ENCODE measurements at regions not wholly inside any gene's neighbourhood (a gene's known extent, or its start where the extent isn't known, plus 50 kb on each side); places are given as distances from the start of the nearest gene placed in this dataset.

DNA sequence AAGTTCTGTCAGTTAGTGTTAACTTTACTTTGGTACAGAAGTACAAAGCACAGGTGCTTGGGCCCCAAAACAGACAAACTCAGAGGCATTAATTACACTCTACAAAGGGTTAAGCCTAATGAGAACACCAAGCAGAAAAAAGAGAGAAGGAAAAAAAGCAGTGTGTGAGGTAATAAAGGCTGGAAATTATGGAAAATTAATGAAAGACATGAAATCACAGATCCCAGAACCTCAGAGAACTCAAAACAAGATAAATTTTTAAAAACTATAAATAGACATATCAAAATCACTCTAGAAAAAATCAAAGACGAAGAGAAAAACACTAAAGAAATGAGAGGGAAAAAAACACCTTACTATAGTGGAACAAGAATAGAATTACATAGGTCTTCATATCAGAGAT lies 354.2 kb upstream of the ADAMTS16 start:
- no peak overlapping the region for H3K4me3 Mint-ChIP-seq
- no peak for DNase-seq (ENCODE audit: low read depth, low spot score)
- peaks cover 14% of the 10 kb centered on the region for H3K9me3 Mint-ChIP-seq
- H3K36me3 Mint-ChIP-seq (ENCODE audit: low read depth) = no peaks in the 10 kb centered on the region
- H3K27ac Mint-ChIP-seq (ENCODE audit: unreplicated experiment) = no peak overlapping the region
- peaks cover 8% of the 10 kb centered on the region for H3K4me1 Mint-ChIP-seq
- TF ChIP-seq, protein P1, sequence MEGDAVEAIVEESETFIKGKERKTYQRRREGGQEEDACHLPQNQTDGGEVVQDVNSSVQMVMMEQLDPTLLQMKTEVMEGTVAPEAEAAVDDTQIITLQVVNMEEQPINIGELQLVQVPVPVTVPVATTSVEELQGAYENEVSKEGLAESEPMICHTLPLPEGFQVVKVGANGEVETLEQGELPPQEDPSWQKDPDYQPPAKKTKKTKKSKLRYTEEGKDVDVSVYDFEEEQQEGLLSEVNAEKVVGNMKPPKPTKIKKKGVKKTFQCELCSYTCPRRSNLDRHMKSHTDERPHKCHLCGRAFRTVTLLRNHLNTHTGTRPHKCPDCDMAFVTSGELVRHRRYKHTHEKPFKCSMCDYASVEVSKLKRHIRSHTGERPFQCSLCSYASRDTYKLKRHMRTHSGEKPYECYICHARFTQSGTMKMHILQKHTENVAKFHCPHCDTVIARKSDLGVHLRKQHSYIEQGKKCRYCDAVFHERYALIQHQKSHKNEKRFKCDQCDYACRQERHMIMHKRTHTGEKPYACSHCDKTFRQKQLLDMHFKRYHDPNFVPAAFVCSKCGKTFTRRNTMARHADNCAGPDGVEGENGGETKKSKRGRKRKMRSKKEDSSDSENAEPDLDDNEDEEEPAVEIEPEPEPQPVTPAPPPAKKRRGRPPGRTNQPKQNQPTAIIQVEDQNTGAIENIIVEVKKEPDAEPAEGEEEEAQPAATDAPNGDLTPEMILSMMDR (conservative IDR thresholded peaks at IDR 0.05) = no peak
- peaks cover 5% of the 10 kb centered on the region for H3K27me3 Mint-ChIP-seq (ENCODE audit: low read depth)

GRCh38 chr5:4797445-4797844 lies 342.7 kb upstream of the ADAMTS16 start:
- H3K9me3 Mint-ChIP-seq = peaks cover 2% of the 10 kb centered on the region
- H3K4me3 Mint-ChIP-seq = no peak overlapping the region
- no peak overlapping the region for H3K27ac Mint-ChIP-seq (ENCODE audit: unreplicated experiment)
- DNase-seq (ENCODE audit: low read depth, low spot score) = no peak
- no peaks in the 10 kb centered on the region for H3K36me3 Mint-ChIP-seq (ENCODE audit: low read depth)
- H3K4me1 Mint-ChIP-seq = no peaks in the 10 kb centered on the region
- no peaks in the 10 kb centered on the region for H3K27me3 Mint-ChIP-seq (ENCODE audit: low read depth)
- TF ChIP-seq, protein P1 (conservative IDR thresholded peaks at IDR 0.05) = no peak

GRCh38 chr5:4802044-4802443 lies 338.1 kb upstream of the ADAMTS16 start:
- TF ChIP-seq, protein P1 (conservative IDR thresholded peaks at IDR 0.05) = no peak
- Mint-ChIP-seq H3K4me1 (no peaks in the 10 kb centered on the region), H3K36me3 (ENCODE audit: low read depth) (no peaks in the 10 kb centered on the region), H3K4me3 (no peak overlapping the region), H3K27ac (ENCODE audit: unreplicated experiment) (no peak overlapping the region), H3K27me3 (ENCODE audit: low read depth) (no peaks in the 10 kb centered on the region), H3K9me3 (peaks cover 2% of the 10 kb centered on the region)
- no peak for DNase-seq (ENCODE audit: low read depth, low spot score)

DNA sequence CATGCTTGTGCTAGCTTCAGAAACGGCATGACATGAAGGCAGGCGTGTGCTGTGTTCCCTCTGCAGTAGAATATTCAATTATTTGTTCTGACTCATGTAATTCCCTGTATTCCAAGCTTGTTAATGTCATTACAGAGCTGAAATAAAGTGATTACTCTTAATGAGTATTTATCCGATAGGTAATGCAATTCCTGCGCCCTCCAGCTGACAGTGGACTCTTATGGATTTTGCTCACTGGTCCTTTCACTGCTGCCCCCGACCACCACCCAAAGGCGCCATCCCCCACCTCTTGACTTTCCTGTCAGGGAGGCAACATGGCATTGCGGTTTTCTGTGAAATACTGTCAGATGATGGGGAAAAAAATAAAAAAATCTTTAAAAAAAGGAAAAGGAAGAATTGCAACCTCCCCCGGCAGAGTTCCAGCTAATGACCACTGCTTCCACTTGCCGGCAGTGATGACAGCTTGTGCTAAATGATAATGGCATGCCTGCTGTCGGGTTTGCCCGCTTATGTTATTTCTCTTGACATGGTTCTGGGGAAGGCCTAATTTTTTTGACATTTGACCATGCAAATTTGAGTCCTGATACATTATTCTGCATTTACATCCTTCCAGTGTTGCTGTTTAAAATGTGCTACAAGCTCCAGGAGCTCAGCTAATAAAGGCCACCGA lies 335.3 kb upstream of the ADAMTS16 start:
- no peak overlapping the region for H3K4me3 Mint-ChIP-seq
- no peaks in the 10 kb centered on the region for H3K4me1 Mint-ChIP-seq
- DNase-seq (ENCODE audit: low read depth, low spot score) = no peak
- no peaks in the 10 kb centered on the region for H3K27me3 Mint-ChIP-seq (ENCODE audit: low read depth)
- TF ChIP-seq, protein P1 (conservative IDR thresholded peaks at IDR 0.05) = no peak
- H3K27ac Mint-ChIP-seq (ENCODE audit: unreplicated experiment) = no peak overlapping the region
- H3K36me3 Mint-ChIP-seq (ENCODE audit: low read depth) = no peaks in the 10 kb centered on the region
- H3K9me3 Mint-ChIP-seq = peaks cover 4% of the 10 kb centered on the region

GRCh38 chr5:4815002-4815401 lies 325.1 kb upstream of the ADAMTS16 start:
- no peak for DNase-seq (ENCODE audit: low read depth, low spot score)
- Mint-ChIP-seq H3K27ac (ENCODE audit: unreplicated experiment) (no peak overlapping the region), H3K36me3 (ENCODE audit: low read depth) (no peaks in the 10 kb centered on the region), H3K27me3 (ENCODE audit: low read depth) (no peaks in the 10 kb centered on the region), H3K9me3 (peaks cover 10% of the 10 kb centered on the region), H3K4me3 (no peak overlapping the region), H3K4me1 (no peaks in the 10 kb centered on the region)
- TF ChIP-seq, protein P1 (conservative IDR thresholded peaks at IDR 0.05) = no peak

Data from neural crest cell (in vitro differentiated cells).